ENCODE measurements at regions not wholly inside any gene's neighbourhood (a gene's known extent, or its start where the extent isn't known, plus 50 kb on each side); places are given as distances from the start of the nearest gene placed in this dataset.
"Not testable (repeated sequence)": the region's sequence is repeated elsewhere in the genome, so short reads cannot be mapped to it uniquely, and the experiment has no call there.

DNA sequence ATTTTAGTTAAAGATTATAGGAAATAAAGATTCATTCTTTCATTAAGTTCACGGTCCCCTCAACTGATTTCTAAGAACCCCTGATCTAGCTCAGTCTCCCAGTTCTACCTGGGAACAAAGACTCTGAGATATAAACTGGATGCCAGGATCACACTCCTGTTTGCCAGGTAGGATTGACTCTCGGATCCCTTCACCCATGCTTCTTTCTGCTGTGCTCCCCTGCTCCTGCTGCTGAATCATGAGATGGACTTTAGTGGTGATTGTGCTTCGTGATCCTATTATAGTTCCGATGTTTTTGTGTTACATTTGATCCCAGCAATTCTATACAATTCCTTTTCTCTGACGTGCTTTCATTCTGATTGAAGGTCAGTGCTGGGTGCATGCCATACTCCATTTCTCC, 733.1 kb upstream of the TPTE start:
- H3K9me3 Mint-ChIP-seq, result peaks cover 82% of the 10 kb centered on the region
- not testable (repeated sequence) for H3K27me3 Mint-ChIP-seq (ENCODE audit: low read depth); DNase-seq (ENCODE audit: low spot score); H3K4me1 Mint-ChIP-seq (ENCODE audit: low read depth); H3K36me3 Mint-ChIP-seq (ENCODE audit: low read depth); H3K4me3 Mint-ChIP-seq; H3K27ac Mint-ChIP-seq

DNA sequence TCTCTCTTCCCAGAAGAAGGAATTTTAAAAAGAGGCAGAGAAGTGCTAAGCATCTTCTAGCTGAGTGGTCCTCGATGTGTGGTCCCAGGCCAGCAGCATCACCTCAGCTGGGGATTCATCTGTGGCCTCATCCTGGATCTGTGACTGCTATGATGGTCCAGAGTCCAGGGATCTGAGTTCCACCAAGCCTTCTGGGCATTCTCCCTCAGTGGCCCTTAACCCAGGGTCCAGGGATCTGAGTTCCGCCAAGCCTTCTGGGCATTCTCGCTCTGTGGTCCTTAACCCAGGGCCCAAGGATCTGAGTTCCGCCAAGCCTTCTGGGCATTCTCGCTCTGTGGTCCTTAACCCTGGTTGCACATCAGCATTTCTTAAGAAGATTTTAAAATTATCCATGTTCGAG, 731.0 kb upstream of the TPTE start:
- H3K36me3 Mint-ChIP-seq (ENCODE audit: low read depth); H3K27ac Mint-ChIP-seq; DNase-seq (ENCODE audit: low spot score); H3K27me3 Mint-ChIP-seq (ENCODE audit: low read depth); H3K4me1 Mint-ChIP-seq (ENCODE audit: low read depth); H3K4me3 Mint-ChIP-seq: not testable (repeated sequence)
- peaks cover 83% of the 10 kb centered on the region for H3K9me3 Mint-ChIP-seq

DNA sequence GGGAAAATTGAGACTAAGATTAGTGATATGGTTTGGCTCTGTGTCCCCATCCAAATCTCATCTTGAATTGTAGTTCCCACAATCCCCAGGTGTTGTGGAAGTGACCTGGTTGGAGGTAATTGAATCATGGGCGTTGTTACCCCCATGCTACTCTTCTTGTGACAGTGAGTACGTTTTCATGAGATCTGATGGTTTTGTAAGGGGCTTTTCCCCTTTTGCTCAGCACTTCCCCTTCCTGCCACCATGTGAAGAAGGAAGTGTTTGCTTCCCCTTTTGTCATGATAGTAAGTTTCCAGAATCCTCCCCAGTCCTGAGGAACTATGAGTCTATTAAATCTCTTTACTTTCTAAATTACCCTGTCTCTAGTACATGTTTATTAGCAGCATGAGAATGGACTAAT, 729.9 kb upstream of the TPTE start:
- not testable (repeated sequence) for DNase-seq (ENCODE audit: low spot score); H3K27me3 Mint-ChIP-seq (ENCODE audit: low read depth); H3K27ac Mint-ChIP-seq; H3K4me1 Mint-ChIP-seq (ENCODE audit: low read depth); H3K36me3 Mint-ChIP-seq (ENCODE audit: low read depth); H3K4me3 Mint-ChIP-seq
- peaks cover 84% of the 10 kb centered on the region for H3K9me3 Mint-ChIP-seq

DNA sequence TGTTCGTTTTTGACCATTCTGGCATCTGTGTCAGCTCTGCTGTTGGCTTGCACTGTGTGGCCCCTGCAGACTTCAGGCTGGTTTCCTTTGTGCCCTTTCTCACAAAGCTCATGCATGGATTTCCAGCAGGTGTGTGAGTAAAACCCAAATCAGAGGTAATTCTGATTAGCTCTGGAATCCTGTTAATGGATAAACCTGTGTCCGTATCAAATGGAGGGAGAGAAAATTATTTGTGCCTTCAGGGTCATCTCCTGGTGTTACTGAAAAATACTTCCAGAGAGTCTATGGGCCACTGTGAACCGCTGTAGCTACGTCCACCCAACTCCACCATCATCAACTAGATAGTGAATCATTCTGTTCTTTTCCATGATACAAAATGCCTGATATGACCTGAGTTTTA, 726.1 kb upstream of the TPTE start:
- not testable (repeated sequence) for H3K4me1 Mint-ChIP-seq (ENCODE audit: low read depth); H3K27me3 Mint-ChIP-seq (ENCODE audit: low read depth)

DNA sequence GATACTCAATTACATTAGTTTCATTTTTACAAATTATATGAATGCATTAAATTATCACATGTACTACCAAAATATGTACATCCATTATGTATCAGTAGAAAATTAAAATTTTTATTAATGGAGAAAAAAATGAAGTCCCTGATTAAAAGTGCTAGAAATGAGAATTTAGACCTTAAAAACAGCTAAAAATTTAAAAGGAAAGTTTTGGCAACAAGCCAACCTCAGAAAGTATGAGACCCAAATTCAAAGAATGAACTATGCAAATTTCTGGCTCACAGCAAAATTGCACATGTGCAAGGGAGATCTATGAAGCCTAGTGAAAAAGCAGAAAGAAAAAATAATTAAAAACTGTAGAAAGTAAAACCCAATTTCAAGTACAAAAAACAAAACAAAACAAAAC, 725.1 kb upstream of the TPTE start:
- not testable (repeated sequence) for H3K36me3 Mint-ChIP-seq (ENCODE audit: low read depth); DNase-seq (ENCODE audit: low spot score); H3K4me1 Mint-ChIP-seq (ENCODE audit: low read depth); H3K27me3 Mint-ChIP-seq (ENCODE audit: low read depth); H3K27ac Mint-ChIP-seq; H3K4me3 Mint-ChIP-seq
- H3K9me3 Mint-ChIP-seq, result peaks cover 48% of the 10 kb centered on the region

More for the DNA sequence above, 726.1 kb upstream of the TPTE start:
- not testable (repeated sequence) for DNase-seq (ENCODE audit: low spot score); H3K4me3 Mint-ChIP-seq; H3K27ac Mint-ChIP-seq; H3K36me3 Mint-ChIP-seq (ENCODE audit: low read depth)
- H3K9me3 Mint-ChIP-seq, result peaks cover 53% of the 10 kb centered on the region

DNA sequence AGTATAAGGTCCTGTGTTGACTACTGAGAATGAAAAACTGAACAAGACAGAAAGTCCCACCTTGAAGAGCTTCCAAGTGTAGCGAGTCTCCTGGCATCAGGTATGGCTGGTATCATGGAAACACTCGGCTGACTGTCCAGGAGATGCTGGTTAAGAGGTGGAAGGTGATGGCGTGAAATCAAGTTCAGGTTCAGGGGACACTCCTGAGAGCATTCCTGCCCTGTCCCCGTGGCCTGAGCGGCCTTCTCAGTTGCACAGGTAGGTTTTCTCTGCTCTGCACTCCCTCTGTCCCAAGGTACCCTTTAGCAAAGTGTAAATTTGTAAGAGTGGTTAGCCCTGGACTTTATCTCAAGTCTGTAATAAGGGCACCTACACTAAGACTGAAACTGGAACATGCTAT, 713.7 kb upstream of the TPTE start:
- DNase-seq (ENCODE audit: low spot score); H3K27ac Mint-ChIP-seq; H3K36me3 Mint-ChIP-seq (ENCODE audit: low read depth); H3K27me3 Mint-ChIP-seq (ENCODE audit: low read depth); H3K4me3 Mint-ChIP-seq; H3K4me1 Mint-ChIP-seq (ENCODE audit: low read depth); H3K9me3 Mint-ChIP-seq: not testable (repeated sequence)

DNA sequence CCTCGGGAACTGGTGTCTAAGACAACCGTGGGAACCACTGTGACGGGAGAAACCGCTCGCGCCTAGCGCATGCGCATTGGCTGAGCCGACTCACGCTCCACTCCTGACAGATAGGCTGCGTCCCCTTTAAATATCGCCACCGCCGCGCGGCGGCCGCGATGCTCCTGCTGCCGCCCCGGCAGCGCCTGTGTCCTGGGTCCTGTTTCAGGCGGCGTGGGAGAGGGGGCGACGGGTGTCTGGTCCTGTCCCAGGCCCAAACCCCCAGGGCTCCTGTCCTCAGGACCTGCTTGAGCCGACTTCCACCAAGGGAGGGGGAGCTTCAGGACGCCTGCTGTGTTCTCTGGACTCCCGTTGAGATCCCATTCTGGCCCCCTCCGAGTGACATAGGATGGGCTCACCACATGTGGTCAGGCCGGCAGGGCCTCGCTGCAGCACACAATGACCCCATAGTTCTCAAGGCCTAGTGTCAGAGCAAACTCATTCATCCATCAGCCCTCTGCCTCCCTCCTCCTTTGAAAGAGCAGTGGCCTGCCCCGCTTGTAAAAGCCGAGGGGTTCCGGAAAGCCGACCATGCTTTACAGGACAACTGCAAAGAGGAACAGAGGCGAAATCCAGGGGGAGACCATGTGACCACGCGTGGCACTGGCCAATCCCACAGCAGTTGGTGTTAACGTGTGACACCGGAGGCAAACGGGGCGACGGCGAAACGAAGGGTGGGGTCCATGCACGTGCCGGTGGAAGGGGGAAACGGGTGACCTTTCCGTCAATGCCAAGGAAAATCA, 710.0 kb upstream of the TPTE start:
- not testable (repeated sequence) for H3K27me3 Mint-ChIP-seq (ENCODE audit: low read depth); H3K4me1 Mint-ChIP-seq (ENCODE audit: low read depth); H3K9me3 Mint-ChIP-seq; DNase-seq (ENCODE audit: low spot score); H3K27ac Mint-ChIP-seq; H3K36me3 Mint-ChIP-seq (ENCODE audit: low read depth); H3K4me3 Mint-ChIP-seq

DNA sequence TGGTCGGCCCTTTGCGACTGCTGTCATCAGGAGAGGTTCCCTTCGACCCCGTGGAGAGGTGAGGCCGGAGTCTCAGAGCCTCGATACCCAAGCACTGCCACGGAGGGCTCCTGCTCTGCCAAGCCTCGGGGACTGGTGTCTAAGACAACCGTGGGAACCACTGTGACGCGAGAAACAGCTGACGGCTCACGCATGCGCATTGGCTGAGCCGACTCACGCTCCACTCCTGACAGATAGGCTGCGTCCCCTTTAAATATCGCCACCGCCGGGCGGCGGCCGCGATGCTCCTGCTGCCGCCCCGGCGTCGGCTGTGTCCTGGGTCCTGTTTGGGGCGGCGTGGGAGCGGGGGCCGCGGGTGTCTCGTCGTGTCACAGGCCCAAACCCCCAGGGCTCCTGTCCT, 708.9 kb upstream of the TPTE start:
- not testable (repeated sequence) for H3K27ac Mint-ChIP-seq; H3K4me3 Mint-ChIP-seq; H3K9me3 Mint-ChIP-seq; H3K27me3 Mint-ChIP-seq (ENCODE audit: low read depth); H3K36me3 Mint-ChIP-seq (ENCODE audit: low read depth); DNase-seq (ENCODE audit: low spot score); H3K4me1 Mint-ChIP-seq (ENCODE audit: low read depth)

DNA sequence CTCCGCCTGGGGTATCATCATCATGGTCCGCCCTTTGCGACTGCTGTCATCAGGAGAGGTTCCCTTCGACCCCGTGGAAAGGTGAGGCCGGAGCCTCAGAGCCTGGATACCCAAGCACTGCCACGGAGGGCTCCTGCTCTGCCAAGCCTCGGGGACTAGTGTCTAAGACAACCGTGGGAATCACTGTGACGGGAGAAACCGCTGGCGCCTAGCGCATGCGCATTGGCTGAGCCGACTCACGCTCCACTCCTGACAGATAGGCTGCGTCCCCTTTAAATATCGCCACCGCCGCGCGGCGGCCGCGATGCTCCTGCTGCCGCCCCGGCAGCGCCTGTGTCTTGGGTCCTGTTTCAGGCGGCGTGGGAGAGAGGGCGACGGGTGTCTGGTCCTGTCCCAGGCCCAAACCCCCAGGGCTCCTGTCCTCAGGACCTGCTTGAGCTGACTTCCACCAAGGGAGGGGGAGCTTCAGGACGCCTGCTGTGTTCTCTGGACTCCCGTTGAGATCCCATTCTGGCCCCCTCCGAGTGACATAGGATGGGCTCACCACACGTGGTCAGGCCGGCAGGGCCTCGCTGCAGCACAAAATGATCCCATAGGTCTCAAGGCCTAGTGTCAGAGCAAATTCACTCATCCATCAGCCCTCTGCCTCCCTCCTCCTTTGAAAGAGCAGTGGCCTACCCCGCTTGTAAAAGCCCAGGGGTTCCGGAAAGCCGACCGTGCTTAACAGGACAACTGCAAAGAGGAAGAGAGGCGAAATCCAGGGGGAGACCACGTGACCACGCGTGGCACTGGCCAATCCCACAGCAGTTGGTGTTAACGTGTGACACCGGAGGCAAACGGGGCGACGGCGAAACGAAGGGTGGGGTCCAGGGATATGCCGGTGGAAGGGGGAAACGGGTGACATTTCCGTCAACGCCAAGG, 707.2 kb upstream of the TPTE start:
- not testable (repeated sequence) for H3K27me3 Mint-ChIP-seq (ENCODE audit: low read depth); DNase-seq (ENCODE audit: low spot score); H3K4me3 Mint-ChIP-seq; H3K27ac Mint-ChIP-seq; H3K9me3 Mint-ChIP-seq; H3K36me3 Mint-ChIP-seq (ENCODE audit: low read depth); H3K4me1 Mint-ChIP-seq (ENCODE audit: low read depth)

DNA sequence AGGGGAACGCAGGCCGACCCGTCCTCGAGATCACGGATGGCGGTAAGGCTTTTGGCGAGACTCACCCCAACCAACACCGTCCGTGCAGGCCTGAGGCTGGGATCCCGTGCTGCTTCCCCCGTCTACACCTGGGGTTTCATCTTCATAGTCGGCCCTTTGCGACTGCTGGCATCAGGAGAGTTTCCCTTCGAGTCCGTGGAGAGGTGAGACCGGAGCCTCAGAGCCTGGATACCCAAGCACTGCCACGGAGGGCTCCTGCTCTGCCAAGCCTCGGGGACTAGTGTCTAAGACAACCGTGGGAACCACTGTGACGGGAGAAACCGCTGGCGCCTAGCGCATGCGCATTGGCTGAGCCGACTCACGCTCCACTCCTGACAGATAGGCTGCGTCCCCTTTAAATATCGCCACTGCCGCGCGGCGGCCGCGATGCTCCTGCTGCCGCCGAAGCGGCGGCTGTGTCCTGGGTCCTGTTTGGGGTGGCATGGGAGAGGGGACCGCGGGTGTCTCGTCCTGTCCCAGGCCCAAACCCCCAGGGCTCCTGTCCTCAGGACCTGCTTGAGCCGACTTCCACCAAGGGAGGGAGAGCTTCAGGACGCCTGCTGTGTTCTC, 706.1 kb upstream of the TPTE start:
- H3K27ac Mint-ChIP-seq, result not testable (repeated sequence)

DNA sequence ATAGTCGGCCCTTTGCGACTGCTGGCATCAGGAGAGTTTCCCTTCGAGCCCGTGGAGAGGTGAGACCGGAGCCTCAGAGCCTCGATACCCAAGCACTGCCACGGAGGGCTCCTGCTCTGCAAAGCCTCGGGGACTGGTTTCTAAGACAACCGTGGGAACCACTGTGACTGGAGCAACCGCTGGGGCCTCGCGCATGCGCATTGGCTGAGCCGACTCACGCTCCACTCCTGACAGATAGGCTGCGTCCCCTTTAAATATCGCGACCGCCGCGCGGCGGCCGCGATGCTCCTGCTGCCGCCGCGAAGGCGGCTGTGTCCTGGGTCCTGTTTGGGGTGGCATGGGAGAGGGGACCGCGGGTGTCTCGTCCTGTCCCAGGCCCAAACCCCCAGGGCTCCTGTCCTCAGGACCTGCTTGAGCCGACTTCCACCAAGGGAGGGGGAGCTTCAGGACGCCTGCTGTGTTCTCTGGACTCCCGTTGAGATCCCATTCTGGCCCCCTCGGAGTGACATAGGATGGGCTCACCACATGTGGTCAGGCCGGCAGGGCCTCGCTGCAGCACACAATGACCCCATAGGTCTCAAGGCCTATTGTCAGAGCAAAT, 704.5 kb upstream of the TPTE start:
- not testable (repeated sequence) for H3K4me3 Mint-ChIP-seq; H3K27ac Mint-ChIP-seq; H3K4me1 Mint-ChIP-seq (ENCODE audit: low read depth); H3K27me3 Mint-ChIP-seq (ENCODE audit: low read depth); DNase-seq (ENCODE audit: low spot score); H3K9me3 Mint-ChIP-seq; H3K36me3 Mint-ChIP-seq (ENCODE audit: low read depth)

More for the DNA sequence above, 706.1 kb upstream of the TPTE start:
- not testable (repeated sequence) for DNase-seq (ENCODE audit: low spot score); H3K4me3 Mint-ChIP-seq; H3K27me3 Mint-ChIP-seq (ENCODE audit: low read depth); H3K36me3 Mint-ChIP-seq (ENCODE audit: low read depth); H3K4me1 Mint-ChIP-seq (ENCODE audit: low read depth); H3K9me3 Mint-ChIP-seq

DNA sequence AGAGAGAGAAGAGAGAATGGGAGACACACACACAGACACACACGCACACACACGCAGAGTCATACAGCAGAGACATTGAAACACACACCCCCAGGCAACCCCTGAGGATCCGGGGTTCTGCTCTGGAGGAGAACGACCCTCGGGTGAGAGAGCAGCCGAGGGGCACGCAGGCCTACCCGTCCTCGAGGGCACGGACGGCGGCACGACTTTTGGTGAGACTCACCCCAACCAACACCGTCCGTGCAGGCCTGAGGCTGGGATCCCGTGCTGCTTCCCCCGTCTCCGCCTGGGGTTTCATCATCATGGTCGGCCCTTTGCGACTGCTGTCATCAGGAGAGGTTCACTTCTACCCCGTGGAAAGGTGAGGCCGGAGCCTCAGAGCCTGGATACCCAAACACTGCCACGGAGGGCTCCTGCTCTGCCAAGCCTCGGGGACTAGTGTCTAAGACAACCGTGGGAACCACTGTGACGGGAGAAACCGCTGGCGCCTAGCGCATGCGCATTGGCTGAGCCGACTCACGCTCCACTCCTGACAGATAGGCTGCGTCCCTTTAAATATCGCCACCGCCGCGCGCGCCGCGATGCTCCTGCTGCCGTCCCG, 703.4 kb upstream of the TPTE start:
- H3K27ac Mint-ChIP-seq; H3K4me1 Mint-ChIP-seq (ENCODE audit: low read depth); DNase-seq (ENCODE audit: low spot score); H3K27me3 Mint-ChIP-seq (ENCODE audit: low read depth); H3K36me3 Mint-ChIP-seq (ENCODE audit: low read depth); H3K4me3 Mint-ChIP-seq; H3K9me3 Mint-ChIP-seq: not testable (repeated sequence)

DNA sequence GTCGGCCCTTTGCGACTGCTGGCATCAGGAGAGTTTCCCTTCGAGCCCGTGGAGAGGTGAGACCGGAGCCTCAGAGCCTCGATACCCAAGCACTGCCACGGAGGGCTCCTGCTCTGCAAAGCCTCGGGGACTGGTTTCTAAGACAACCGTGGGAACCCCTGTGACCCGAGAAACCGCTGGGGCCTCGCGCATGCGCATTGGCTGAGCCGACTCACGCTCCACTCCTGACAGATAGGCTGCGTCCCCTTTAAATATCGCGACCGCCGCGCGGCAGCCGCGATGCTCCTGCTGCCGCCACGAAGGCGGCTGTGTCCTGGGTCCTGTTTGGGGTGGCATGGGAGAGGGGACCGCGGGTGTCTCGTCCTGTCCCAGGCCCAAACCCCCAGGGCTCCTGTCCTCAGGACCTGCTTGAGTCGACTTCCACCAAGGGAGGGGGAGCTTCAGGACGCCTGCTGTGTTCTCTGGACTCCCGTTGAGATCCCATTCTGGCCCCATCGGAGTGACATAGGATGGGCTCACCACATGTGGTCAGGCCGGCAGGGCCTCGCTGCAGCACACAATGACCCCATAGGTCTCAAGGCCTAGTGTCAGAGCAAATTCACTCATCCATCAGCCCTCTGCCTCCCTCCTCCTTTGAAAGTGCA, 701.7 kb upstream of the TPTE start:
- not testable (repeated sequence) for H3K4me3 Mint-ChIP-seq; H3K36me3 Mint-ChIP-seq (ENCODE audit: low read depth); H3K4me1 Mint-ChIP-seq (ENCODE audit: low read depth); H3K27ac Mint-ChIP-seq; DNase-seq (ENCODE audit: low spot score); H3K27me3 Mint-ChIP-seq (ENCODE audit: low read depth); H3K9me3 Mint-ChIP-seq
